ENCODE measurements at regions not wholly inside any gene's neighbourhood (a gene's known extent, or its start where the extent isn't known, plus 50 kb on each side); places are given as distances from the start of the nearest gene placed in this dataset.
"Not testable (repeated sequence)": the region's sequence is repeated elsewhere in the genome, so short reads cannot be mapped to it uniquely, and the experiment has no call there.

- DNase-seq (ENCODE audit: low read depth) = peak; percentile 51
Measured at GRCh38 chr10:76665029-76665428, 972.6 kb downstream of the KCNMA1 start.

GRCh38 chr10:76657337-76658012, 980.1 kb downstream of the KCNMA1 start:
- DNase-seq (ENCODE audit: low read depth) = no peak

- DNase-seq (ENCODE audit: low read depth) = no peak
Measured at GRCh38 chr10:76651154-76651553, 986.5 kb downstream of the KCNMA1 start.

- peak; percentile 80 for DNase-seq (ENCODE audit: low read depth)
Measured at GRCh38 chr10:76649723-76650127, 987.9 kb downstream of the KCNMA1 start.

GRCh38 chr10:76649254-76649653, 988.4 kb downstream of the KCNMA1 start:
- DNase-seq (ENCODE audit: low read depth) = no peak

- DNase-seq (ENCODE audit: low read depth) = no peak
Measured at GRCh38 chr10:76647301-76647700, 990.3 kb downstream of the KCNMA1 start.

- no peak for DNase-seq (ENCODE audit: low read depth)
Measured at GRCh38 chr10:76645341-76645740, 992.3 kb downstream of the KCNMA1 start.

- DNase-seq (ENCODE audit: low read depth) = no peak
Measured at GRCh38 chr10:76644476-76644875, 993.1 kb downstream of the KCNMA1 start.

- no peak for DNase-seq (ENCODE audit: low read depth)
Measured at GRCh38 chr10:76643511-76643911, 994.1 kb downstream of the KCNMA1 start.

GRCh38 chr10:76642358-76642757, 995.2 kb downstream of the KCNMA1 start:
- no peak for DNase-seq (ENCODE audit: low read depth)

- DNase-seq (ENCODE audit: low read depth) = no peak
Measured at GRCh38 chr10:76641215-76641614, 996.4 kb downstream of the KCNMA1 start.

- peak; percentile 22 for DNase-seq (ENCODE audit: low read depth)
Measured at GRCh38 chr10:76640806-76641205, 996.8 kb downstream of the KCNMA1 start.

GRCh38 chr10:76632767-76633051, 1004.9 kb downstream of the KCNMA1 start:
- no peak for DNase-seq (ENCODE audit: low read depth)

- DNase-seq (ENCODE audit: low read depth) = no peak
Measured at GRCh38 chr10:76631884-76632766, 1005.5 kb downstream of the KCNMA1 start.

- DNase-seq (ENCODE audit: low read depth) = no peak
Measured at GRCh38 chr10:76631036-76631670, 1006.5 kb downstream of the KCNMA1 start.

GRCh38 chr10:76628801-76629200, 1008.8 kb downstream of the KCNMA1 start:
- no peak for DNase-seq (ENCODE audit: low read depth)

- DNase-seq (ENCODE audit: low read depth) = no peak
Measured at GRCh38 chr10:76626386-76626785, 1011.2 kb downstream of the KCNMA1 start.

GRCh38 chr10:76624470-76624869, 1013.1 kb downstream of the KCNMA1 start:
- DNase-seq (ENCODE audit: low read depth) = no peak

GRCh38 chr10:76621886-76622620, 1015.6 kb downstream of the KCNMA1 start:
- no peak for DNase-seq (ENCODE audit: low read depth)

- DNase-seq (ENCODE audit: low read depth) = no peak
Measured at GRCh38 chr10:76618641-76619040, 1019.0 kb downstream of the KCNMA1 start.

GRCh38 chr10:76618171-76618570, 1019.4 kb downstream of the KCNMA1 start:
- DNase-seq (ENCODE audit: low read depth) = no peak

GRCh38 chr10:76616666-76617065, 1020.9 kb downstream of the KCNMA1 start:
- DNase-seq (ENCODE audit: low read depth) = not testable (repeated sequence)

Measured in fibroblast of gingiva (primary cell).